Panc1 (cell line): ENCODE measurements at regions not wholly inside any gene's neighbourhood (a gene's known extent, or its start where the extent isn't known, plus 50 kb on each side); places are given as distances from the start of the nearest gene placed in this dataset.

Experiments
- ATAC-seq: fragments of 200-7000 bp; cut with Tn5 transposase; 2 replicates; pipeline ENCODE4 v1.9.1; 2020; ENCODE audit warnings: mild to moderate bottlenecking, moderate library complexity
- BruUV-seq: library from RNA; stranded (reverse); fragments of 400-500 nt; replicated peaks from 2 replicates; lab custom pipeline; 2021; lab: Mats Ljungman, UMichigan
- CTCF ChIA-PET: fragments of 300-600 bp; sonication (Branson Sonifier 250); formaldehyde crosslinking; loops from one replicate; lab custom pipeline; 2022; ENCODE audit warnings: antibody characterized with exemption; lab: Charles Lee
- POLR2A ChIA-PET: fragments of 300-600 bp; sonication (Branson Sonifier 250); formaldehyde crosslinking; loops from one replicate; lab custom pipeline; 2022; ENCODE audit warnings: antibody characterized with exemption; lab: Charles Lee
- DNase-seq: peaks from one replicate; pipeline ENCODE4 v3.0.0-alpha.2; 2010; ENCODE audit warnings: low read depth, low spot score
- H3K27ac ChIP-seq: 2 replicates; pipeline ENCODE4 v1.5.1; 2011; ENCODE audit warnings: mild to moderate bottlenecking, low read length, inconsistent platforms
- H3K27me3 ChIP-seq: fragments of 200-500 bp; sonication (Bioruptor generic); 2 replicates; pipeline ENCODE4 v1.6.0; 2014; ENCODE audit warnings: low read length, inconsistent platforms; ENCODE audit not compliant: control insufficient read depth, insufficient read depth
- H3K36me3 ChIP-seq: fragments of 200-500 bp; sonication (Bioruptor generic); 2 replicates; pipeline ENCODE4 v1.5.1; 2014; ENCODE audit warnings: inconsistent platforms, mild to moderate bottlenecking, low read length, moderate library complexity; ENCODE audit not compliant: control insufficient read depth, insufficient read depth
- H3K4me1 ChIP-seq: 2 replicates; pipeline ENCODE4 v1.5.1; 2011; ENCODE audit warnings: inconsistent platforms, mild to moderate bottlenecking, low read length, moderate library complexity; ENCODE audit not compliant: control insufficient read depth, insufficient read depth
- H3K4me3 ChIP-seq, 2 experiments: 2 replicates each; pipeline ENCODE4 v1.5.1; 2011 to 2012; ENCODE audit warnings: low read depth in 2 of 2, low read length in 2 of 2, mild to moderate bottlenecking in 2 of 2, inconsistent platforms in 1 of 2, moderate library complexity in 1 of 2
- H3K9me3 ChIP-seq: fragments of 200-500 bp; sonication (Bioruptor generic); 2 replicates; pipeline ENCODE4 v1.5.1; 2014; ENCODE audit warnings: low read depth, mild to moderate bottlenecking, inconsistent platforms, low read length, moderate library complexity; ENCODE audit not compliant: control insufficient read depth, insufficient read depth
- POLR2AphosphoS5 ChIP-seq: IDR thresholded peaks from 2 replicates; pipeline ENCODE4 v1.6.1; 2012; ENCODE audit warnings: mild to moderate bottlenecking, low read depth, low read length, moderate library complexity
- REST ChIP-seq, 2 experiments: IDR thresholded peaks; 2 replicates each; pipeline ENCODE4 v1.6.1; 2011 to 2012; ENCODE audit warnings: low read depth in 2 of 2, control low read depth in 1 of 2, low read length in 1 of 2, mild to moderate bottlenecking in 1 of 2, moderate library complexity in 1 of 2; ENCODE audit not compliant: insufficient read depth in 1 of 2
- SIN3A ChIP-seq: IDR thresholded peaks from 2 replicates; pipeline ENCODE4 v1.6.1; 2012; ENCODE audit warnings: low read depth, mild to moderate bottlenecking, low read length, moderate library complexity, borderline replicate concordance; ENCODE audit not compliant: insufficient read depth
- TCF7L2 ChIP-seq: IDR thresholded peaks from 2 replicates; pipeline ENCODE4 v1.6.1; 2011; ENCODE audit warnings: mild to moderate bottlenecking, low read depth, low read length, inconsistent platforms
- in situ Hi-C: cut with HindIII; loops from 2 replicates; pipeline ENCODE4 v1.10.0; 2016; ENCODE audit warnings: low sequenced_read_pairs, low pct_unique_long_range_greater_than_20kb
- intact Hi-C: fragments of 100-400 bp; cut with micrococcal nuclease; formaldehyde crosslinking; loops from one replicate; pipeline ENCODE4 v1.10.0; 2022; ENCODE audit not compliant: unreplicated experiment
- TF ChIP-seq, protein P1 (sequence below): fragments of 450-650 bp; IDR thresholded peaks from 2 replicates; pipeline ENCODE4 v1.5.1; 2017; ENCODE audit warnings: mild to moderate bottlenecking

DNA sequence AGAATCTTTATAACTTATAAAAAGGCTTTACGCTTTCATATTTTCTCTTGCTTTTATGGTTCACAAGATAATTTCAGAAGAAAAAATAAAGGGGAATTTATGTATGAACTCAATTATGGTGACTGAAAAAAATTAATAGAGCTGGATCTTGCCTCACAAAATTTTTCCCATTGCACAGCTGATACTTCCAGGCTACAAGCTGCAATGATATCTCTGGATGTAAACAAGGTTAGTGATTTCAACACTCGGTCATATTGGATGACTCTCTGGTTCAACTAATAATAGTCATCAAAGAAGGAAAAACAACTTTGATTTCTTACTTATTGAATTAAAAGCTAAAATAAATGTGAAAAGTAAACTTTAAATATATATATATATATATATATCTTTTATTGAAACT lies 868.0 kb downstream of the FAT4 start:
- no TSS peak for BruUV-seq
- CTCF ChIA-PET = no interaction called here
- in situ Hi-C loops (no loop called here), intact Hi-C loops (no loop called here)
- Histone ChIP-seq H3K9me3 (no peaks in the 10 kb centered on the region), H3K4me1 (no peaks in the 10 kb centered on the region), H3K27me3 (no peaks in the 10 kb centered on the region), H3K36me3 (no peaks in the 10 kb centered on the region), H3K27ac (no peak overlapping the region), H3K4me3 (no peak overlapping the region)
- TF ChIP-seq TCF7L2 (no peak), REST (IDR thresholded peaks at IDR 0.05; ENCODE audit: insufficient read depth in 1 of 2, low read depth in 2 of 2, low read length in 1 of 2) (no peak), SIN3A (no peak), POLR2AphosphoS5 (no peak)
- TF ChIP-seq, protein P1, sequence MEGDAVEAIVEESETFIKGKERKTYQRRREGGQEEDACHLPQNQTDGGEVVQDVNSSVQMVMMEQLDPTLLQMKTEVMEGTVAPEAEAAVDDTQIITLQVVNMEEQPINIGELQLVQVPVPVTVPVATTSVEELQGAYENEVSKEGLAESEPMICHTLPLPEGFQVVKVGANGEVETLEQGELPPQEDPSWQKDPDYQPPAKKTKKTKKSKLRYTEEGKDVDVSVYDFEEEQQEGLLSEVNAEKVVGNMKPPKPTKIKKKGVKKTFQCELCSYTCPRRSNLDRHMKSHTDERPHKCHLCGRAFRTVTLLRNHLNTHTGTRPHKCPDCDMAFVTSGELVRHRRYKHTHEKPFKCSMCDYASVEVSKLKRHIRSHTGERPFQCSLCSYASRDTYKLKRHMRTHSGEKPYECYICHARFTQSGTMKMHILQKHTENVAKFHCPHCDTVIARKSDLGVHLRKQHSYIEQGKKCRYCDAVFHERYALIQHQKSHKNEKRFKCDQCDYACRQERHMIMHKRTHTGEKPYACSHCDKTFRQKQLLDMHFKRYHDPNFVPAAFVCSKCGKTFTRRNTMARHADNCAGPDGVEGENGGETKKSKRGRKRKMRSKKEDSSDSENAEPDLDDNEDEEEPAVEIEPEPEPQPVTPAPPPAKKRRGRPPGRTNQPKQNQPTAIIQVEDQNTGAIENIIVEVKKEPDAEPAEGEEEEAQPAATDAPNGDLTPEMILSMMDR = no peak
- ATAC-seq = no peak
- no peak for DNase-seq
- POLR2A ChIA-PET = no interaction called here

DNA sequence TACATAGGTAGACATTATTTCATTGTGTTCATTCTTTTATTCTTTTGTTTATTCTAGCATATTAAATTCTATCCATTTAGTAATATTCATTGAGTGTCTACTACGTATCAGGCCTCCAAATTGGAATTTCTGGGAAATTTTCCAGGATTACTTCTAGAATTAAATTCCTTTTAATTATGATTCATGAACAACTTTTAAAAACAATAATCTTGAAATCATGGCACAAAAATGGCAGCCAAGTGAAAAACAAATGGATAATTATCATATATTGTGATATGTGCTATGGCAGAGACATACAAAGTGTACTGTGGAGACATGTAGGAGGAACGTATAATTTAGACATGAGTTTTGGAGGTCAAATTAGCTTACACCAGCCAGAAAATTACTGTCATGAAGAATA lies 868.5 kb downstream of the FAT4 start:
- ATAC-seq (no peak), DNase-seq (no peak)
- Histone ChIP-seq H3K27ac (no peak overlapping the region), H3K27me3 (no peaks in the 10 kb centered on the region), H3K4me1 (no peaks in the 10 kb centered on the region), H3K9me3 (no peaks in the 10 kb centered on the region), H3K36me3 (no peaks in the 10 kb centered on the region), H3K4me3 (no peak overlapping the region)
- intact Hi-C loops = no loop called here
- no peak for TF ChIP-seq SIN3A
- TF ChIP-seq POLR2AphosphoS5 = no peak
- TF ChIP-seq, protein P1 = no peak
- TF ChIP-seq REST (IDR thresholded peaks at IDR 0.05; ENCODE audit: insufficient read depth in 1 of 2, low read depth in 2 of 2, low read length in 1 of 2) = no peak
- TF ChIP-seq TCF7L2 = no peak
- ChIA-PET POLR2A (no interaction called here), CTCF (no interaction called here)
- in situ Hi-C loops = no loop called here
- BruUV-seq = no TSS peak
